ENCODE measurements at regions not wholly inside any gene's neighbourhood (a gene's known extent, or its start where the extent isn't known, plus 50 kb on each side); places are given as distances from the start of the nearest gene placed in this dataset.
"Not testable (repeated sequence)": the region's sequence is repeated elsewhere in the genome, so short reads cannot be mapped to it uniquely, and the experiment has no call there.

GRCh38 chr2:153534590-153534989 lies 56.0 kb upstream of the RPRM start:
- not testable (repeated sequence) for TF ChIP-seq ZNF384 (IDR thresholded peaks at IDR 0.05; ENCODE audit: borderline replicate concordance, low read depth, low read length); CTCF (IDR thresholded peaks at IDR 0.05 in 2 of 3, conservative IDR thresholded peaks at IDR 0.05 in 1 of 3; ENCODE audit: control insufficient read depth in 2 of 3, extremely low read depth in 1 of 3, insufficient read depth in 1 of 3, low read depth in 3 of 3, low read length in 3 of 3); MYB (IDR thresholded peaks at IDR 0.05; ENCODE audit: borderline replicate concordance, low read depth, low read length); SIX5 (IDR thresholded peaks at IDR 0.05; ENCODE audit: low read depth, low read length, severe bottlenecking); TCF7 (IDR thresholded peaks at IDR 0.05; ENCODE audit: borderline replicate concordance); SMC3 (IDR thresholded peaks at IDR 0.05; ENCODE audit: borderline replicate concordance, low read length); KDM1A (IDR thresholded peaks at IDR 0.05; ENCODE audit: borderline replicate concordance); POLR2A (IDR thresholded peaks at IDR 0.05; ENCODE audit: low read depth, low read length); E2F4 (IDR thresholded peaks at IDR 0.05; ENCODE audit: low read depth, low read length); MTA2 (IDR thresholded peaks at IDR 0.05; ENCODE audit: low read depth); NR2C1 (IDR thresholded peaks at IDR 0.05); DPF2 (IDR thresholded peaks at IDR 0.05); REST (IDR thresholded peaks at IDR 0.05; ENCODE audit: low read depth, low read length); STAT3 (IDR thresholded peaks at IDR 0.05; ENCODE audit: low read depth, low read length)
